Activated CD8-positive, alpha-beta T cell treated with anti-CD3 and anti-CD28 coated beads for 36 hours (primary cell): ENCODE measurements at regions not wholly inside any gene's neighbourhood (a gene's known extent, or its start where the extent isn't known, plus 50 kb on each side); places are given as distances from the start of the nearest gene placed in this dataset.

Experiments
- ATAC-seq: fragments of 200-7000 bp; cut with Tn5 transposase; one replicate; pipeline ENCODE4 v1.10.0; 2021; ENCODE audit warnings: mild to moderate bottlenecking, moderate library complexity
- CTCF ChIA-PET: fragments of 350-600 bp; sonication (Branson Sonifier 250); formaldehyde crosslinking; loops from one replicate; lab custom pipeline; 2021; ENCODE audit warnings: antibody characterized with exemption; lab: Charles Lee
- POLR2A ChIA-PET: fragments of 350-600 bp; sonication (Branson Sonifier 250); formaldehyde crosslinking; loops from one replicate; lab custom pipeline; 2021; ENCODE audit warnings: antibody characterized with exemption; lab: Charles Lee
- DNase-seq: peaks from one replicate; pipeline ENCODE4 v3.0.0-alpha.2; 2020
- H3K27ac Mint-ChIP-seq: one replicate; pipeline ENCODE4 v1.8.0; 2021; ENCODE audit warnings: mild to moderate bottlenecking, mixed read lengths
- H3K27me3 Mint-ChIP-seq: one replicate; pipeline ENCODE4 v1.8.0; 2021; ENCODE audit warnings: mixed read lengths
- H3K36me3 Mint-ChIP-seq: one replicate; pipeline ENCODE4 v1.8.0; 2021; ENCODE audit warnings: low read depth, mixed read lengths
- H3K4me1 Mint-ChIP-seq: one replicate; pipeline ENCODE4 v1.8.0; 2021; ENCODE audit warnings: low read depth, mixed read lengths
- H3K4me3 Mint-ChIP-seq: one replicate; pipeline ENCODE4 v1.8.0; 2021; ENCODE audit warnings: mild to moderate bottlenecking, moderate library complexity, mixed read lengths
- H3K9me3 Mint-ChIP-seq: one replicate; pipeline ENCODE4 v1.8.0; 2021; ENCODE audit warnings: mixed read lengths
- CTCF ChIP-seq: fragments of 200-600 bp; IDR thresholded peaks from one replicate; pipeline ENCODE4 v1.8.0; 2022; ENCODE audit warnings: antibody characterized with exemption, mild to moderate bottlenecking
- intact Hi-C: fragments of 100-400 bp; cut with micrococcal nuclease; formaldehyde crosslinking; loops from one replicate; pipeline ENCODE4 v1.10.0; 2022

GRCh38 chr10:128274938-128275337 is 148.7 kb upstream of the MKI67 start:
- no peaks in the 10 kb centered on the region for H3K9me3 Mint-ChIP-seq
- DNase-seq (peak; percentile 55), ATAC-seq (peak; percentile 53)
- H3K27me3 Mint-ChIP-seq = peaks cover 45% of the 10 kb centered on the region
- H3K4me1 Mint-ChIP-seq = peaks cover 8% of the 10 kb centered on the region
- TF ChIP-seq CTCF = no peak
- no peaks in the 10 kb centered on the region for H3K36me3 Mint-ChIP-seq
- ChIA-PET CTCF (interaction anchor here (0.9 to 1.8 kb wide), 4 partner anchors 9 to 38 kb away, joined by 3 to 5 read pairs (median 4); no protein-coding TSS in a partner anchor), POLR2A (no interaction called here)
- peak overlapping the region; percentile 55 for H3K4me3 Mint-ChIP-seq
- H3K27ac Mint-ChIP-seq = peak overlapping the region; percentile 46
- intact Hi-C loops = no loop called here

- ATAC-seq = no peak
Observed at GRCh38 chr10:128275388-128276177, 149.4 kb upstream of the MKI67 start.

GRCh38 chr10:128277267-128277840 is 151.1 kb upstream of the MKI67 start:
- Mint-ChIP-seq H3K27me3 (peaks cover 42% of the 10 kb centered on the region), H3K9me3 (no peaks in the 10 kb centered on the region), H3K4me3 (no peak overlapping the region), H3K27ac (no peak overlapping the region), H3K36me3 (no peaks in the 10 kb centered on the region), H3K4me1 (peaks cover 8% of the 10 kb centered on the region)
- CTCF ChIA-PET = interaction anchor here (0.7 to 1.0 kb wide), 2 partner anchors 14 to 16 kb away, joined by 3 read pairs; no protein-coding TSS in a partner anchor
- DNase-seq = no peak
- no peak for TF ChIP-seq CTCF
- intact Hi-C loops = no loop called here
- no peak for ATAC-seq
- POLR2A ChIA-PET = no interaction called here

More at GRCh38 chr10:128275388-128276177, 149.4 kb upstream of the MKI67 start:
- no peak for TF ChIP-seq CTCF
- peaks cover 8% of the 10 kb centered on the region for H3K4me1 Mint-ChIP-seq
- H3K9me3 Mint-ChIP-seq = no peaks in the 10 kb centered on the region
- no peaks in the 10 kb centered on the region for H3K36me3 Mint-ChIP-seq
- ChIA-PET CTCF (interaction anchor here (0.9 to 1.8 kb wide), 4 partner anchors 8 to 39 kb away, joined by 3 to 5 read pairs (median 4); no protein-coding TSS in a partner anchor), POLR2A (no interaction called here)
- peak overlapping the region; percentile 55 for H3K4me3 Mint-ChIP-seq
- H3K27me3 Mint-ChIP-seq = peaks cover 45% of the 10 kb centered on the region
- peak overlapping the region; percentile 46 for H3K27ac Mint-ChIP-seq
- peak; percentile 22 for DNase-seq
- intact Hi-C loops = no loop called here

- Mint-ChIP-seq H3K4me1 (peaks cover 8% of the 10 kb centered on the region), H3K27me3 (peaks cover 38% of the 10 kb centered on the region), H3K9me3 (no peaks in the 10 kb centered on the region), H3K4me3 (no peak overlapping the region), H3K27ac (no peak overlapping the region), H3K36me3 (no peaks in the 10 kb centered on the region)
- ATAC-seq = no peak
- DNase-seq = no peak
- POLR2A ChIA-PET = no interaction called here
- intact Hi-C loops = no loop called here
- TF ChIP-seq CTCF = no peak
- CTCF ChIA-PET = no interaction called here
Observed at GRCh38 chr10:128278362-128278761, 152.1 kb upstream of the MKI67 start.

GRCh38 chr10:128280271-128280670 is 154.0 kb upstream of the MKI67 start:
- ChIA-PET CTCF (interaction anchor here (0.6 kb wide), 1 partner anchor 18 kb away, joined by 3 read pairs; no protein-coding TSS in a partner anchor), POLR2A (no interaction called here)
- Mint-ChIP-seq H3K27ac (no peak overlapping the region), H3K4me1 (peaks cover 2% of the 10 kb centered on the region), H3K27me3 (peaks cover 25% of the 10 kb centered on the region), H3K9me3 (no peaks in the 10 kb centered on the region), H3K36me3 (no peaks in the 10 kb centered on the region), H3K4me3 (no peak overlapping the region)
- ATAC-seq = peak; percentile 37
- DNase-seq = peak; percentile 25
- intact Hi-C loops = no loop called here
- TF ChIP-seq CTCF = no peak
